ENCODE measurements at regions not wholly inside any gene's neighbourhood (a gene's known extent, or its start where the extent isn't known, plus 50 kb on each side); places are given as distances from the start of the nearest gene placed in this dataset.
A peak's percentile ranks its signal among the peaks of the same experiment; 100 is the strongest.
"Not testable (repeated sequence)": the region's sequence is repeated elsewhere in the genome, so short reads cannot be mapped to it uniquely, and the experiment has no call there.

GRCh38 chr7:121561717-121562116, 165.6 kb upstream of the FAM3C start:
- no peak for DNase-seq

GRCh38 chr7:121560267-121560990, 164.3 kb upstream of the FAM3C start:
- no peak for DNase-seq

DNA sequence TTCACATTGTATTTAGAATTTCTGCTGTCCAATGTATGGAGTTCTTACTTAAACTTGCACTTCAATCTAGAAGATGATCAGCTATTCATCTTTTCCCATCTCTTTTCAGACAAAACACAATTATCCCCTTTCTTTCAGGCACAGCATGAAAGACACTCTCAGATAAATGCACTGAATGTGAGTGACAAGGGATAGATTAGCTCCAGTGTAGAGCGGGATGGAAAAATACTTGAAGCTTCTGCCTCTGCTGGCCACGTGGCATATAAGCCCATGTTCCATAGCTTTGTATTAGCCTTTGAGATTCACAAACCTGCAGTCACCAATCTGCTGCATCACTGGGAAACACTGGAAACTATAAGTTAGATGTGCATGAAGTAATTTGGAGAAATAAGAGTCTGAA, 162.2 kb upstream of the FAM3C start:
- DNase-seq: no peak

DNA sequence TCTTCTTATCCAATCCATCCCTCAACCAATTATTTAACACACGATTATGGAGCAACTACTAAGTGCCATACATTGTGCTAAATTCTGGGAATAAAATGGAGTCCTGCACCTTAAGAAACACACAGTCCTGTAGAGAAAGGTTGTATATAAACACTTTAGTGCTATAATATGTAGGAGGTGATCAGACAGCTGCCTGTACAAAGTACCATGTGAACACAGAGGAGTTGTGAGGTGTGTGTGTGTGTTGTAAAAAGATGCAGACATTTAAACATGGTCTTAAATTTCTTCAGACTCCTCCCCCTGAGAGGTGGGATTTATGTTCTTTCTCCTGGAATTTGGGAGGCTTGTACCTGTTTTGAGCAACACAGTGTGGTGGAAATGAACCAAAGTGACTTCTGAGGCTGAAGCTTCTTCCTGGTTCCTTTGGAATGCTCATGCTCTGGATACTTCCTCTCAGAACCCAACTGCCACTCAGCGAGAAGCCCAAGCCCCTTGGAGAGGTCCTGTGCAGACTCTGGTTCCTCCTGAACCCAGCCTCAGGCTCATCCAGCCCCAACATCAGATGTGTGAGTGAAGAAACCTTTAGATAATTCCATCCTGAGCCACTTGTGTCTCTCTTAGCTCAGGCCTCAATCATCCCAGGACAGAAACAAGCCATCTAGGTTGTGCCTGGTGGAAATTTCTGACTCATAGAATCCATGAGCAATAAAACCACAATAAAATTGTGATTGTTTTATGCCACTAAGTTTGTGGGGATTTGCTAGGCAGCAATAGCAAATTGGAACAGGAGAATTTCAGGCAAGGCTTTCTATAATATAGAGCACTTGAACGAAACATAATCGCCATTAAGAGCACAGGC, 161.2 kb upstream of the FAM3C start:
- no peak for DNase-seq

- no peak for DNase-seq
These were observed 159.4 kb upstream of the FAM3C start for GRCh38 chr7:121555558-121555957.

GRCh38 chr7:121547544-121548092, 151.5 kb upstream of the FAM3C start:
- DNase-seq: peak; percentile 20

DNA sequence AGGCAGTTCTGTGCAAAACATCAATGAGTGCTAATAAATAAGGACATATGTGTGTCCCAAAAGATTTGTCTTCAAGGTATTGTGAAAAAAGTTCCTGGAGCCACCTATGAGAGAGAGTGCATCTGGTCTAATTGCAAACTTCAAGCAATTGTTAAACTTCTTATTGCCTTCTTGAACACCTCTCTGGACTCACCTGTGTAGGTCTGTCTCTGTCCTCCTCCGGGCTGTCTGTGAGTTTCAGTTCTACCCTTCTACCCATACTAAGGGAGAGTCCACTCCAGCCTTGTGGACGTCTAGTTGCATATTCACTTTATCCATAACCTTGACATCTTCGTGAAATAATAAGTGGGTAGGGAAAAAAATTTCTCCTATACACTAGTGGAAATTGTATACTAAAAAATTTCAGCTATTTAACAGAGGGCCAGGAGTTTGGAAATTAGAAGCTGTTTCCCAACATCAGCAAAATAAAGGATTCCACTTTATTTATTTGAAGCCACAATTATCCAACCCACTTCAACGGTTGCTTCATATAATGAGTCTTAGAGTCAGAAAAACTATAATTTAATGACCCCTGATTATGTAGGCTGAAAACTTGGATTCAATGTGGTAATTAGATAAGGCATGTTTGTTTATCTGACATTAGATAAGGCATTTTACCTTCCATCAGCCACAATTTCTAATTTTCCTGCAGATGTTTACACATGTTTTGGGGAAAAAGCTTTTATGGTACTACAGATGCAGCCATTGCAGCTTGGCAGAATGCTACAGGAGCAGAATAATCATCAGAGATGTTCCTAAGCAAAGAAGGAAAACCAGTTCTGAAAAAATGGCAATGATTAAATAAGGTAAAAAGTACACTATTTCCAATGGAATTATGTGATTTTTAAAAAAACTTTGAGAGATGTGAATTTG, 150.8 kb upstream of the FAM3C start:
- DNase-seq: peak; percentile 6

DNA sequence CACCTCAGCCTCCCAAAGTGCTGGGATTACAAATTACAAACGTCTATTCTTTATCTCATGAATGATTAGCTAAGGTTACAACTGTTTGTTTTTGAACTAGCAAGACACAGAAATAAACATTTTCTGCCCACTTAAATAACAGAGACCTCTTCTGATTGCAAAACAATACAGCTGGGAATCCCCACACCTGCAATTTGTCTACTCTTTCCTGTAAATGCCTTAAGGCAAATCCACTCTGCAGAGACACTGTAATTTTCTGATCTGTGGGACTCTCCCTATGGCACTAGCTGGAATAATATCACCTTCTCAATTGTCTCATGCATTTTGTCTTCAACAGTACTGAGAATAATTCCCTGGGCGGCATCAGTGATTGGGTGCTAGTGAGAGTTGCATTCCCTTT, 149.3 kb upstream of the FAM3C start:
- no peak for DNase-seq

- DNase-seq: peak; percentile 25
These were observed 148.6 kb upstream of the FAM3C start for GRCh38 chr7:121544726-121545125.

DNA sequence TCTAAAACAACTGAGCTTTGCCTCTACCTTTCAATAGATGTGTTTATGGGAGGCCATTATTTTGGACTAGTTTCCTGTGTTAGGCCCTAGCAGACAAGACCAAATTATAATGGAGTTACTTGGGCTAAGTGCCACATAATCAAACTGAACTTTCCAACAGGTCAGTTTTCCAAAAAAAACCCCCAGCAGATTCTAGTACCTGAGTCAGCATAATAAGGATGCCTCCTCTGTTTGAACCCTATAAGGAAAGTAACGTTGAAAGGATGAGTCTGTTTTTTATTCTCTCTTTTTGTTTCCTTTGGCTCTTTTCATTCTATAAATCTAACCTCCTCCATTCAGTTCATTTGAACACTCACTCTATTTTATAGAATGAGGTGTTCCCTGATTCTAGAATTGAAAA, 148.1 kb upstream of the FAM3C start:
- DNase-seq: no peak

- no peak for DNase-seq
These were observed 145.3 kb upstream of the FAM3C start for GRCh38 chr7:121541457-121541856.

- no peak for DNase-seq
These were observed 144.0 kb upstream of the FAM3C start for GRCh38 chr7:121540138-121540537.

DNA sequence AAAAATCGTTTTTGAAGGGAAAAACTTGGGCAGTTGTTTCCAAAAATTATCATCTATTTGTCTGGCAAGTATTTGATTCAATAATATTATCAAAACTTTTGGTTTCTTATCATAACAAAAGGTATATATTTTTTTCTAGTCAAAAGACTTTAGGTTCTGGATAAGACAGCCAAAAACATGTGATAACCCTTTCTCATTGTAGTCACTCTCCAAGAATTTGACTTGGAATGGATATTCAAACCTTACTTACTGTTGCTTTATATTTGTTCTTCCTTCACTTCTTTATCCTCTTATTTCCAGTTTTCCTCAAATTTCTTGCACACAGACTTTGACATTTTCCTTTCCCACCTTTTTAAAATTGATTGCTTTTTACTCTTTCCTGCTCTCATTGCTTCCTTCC, 140.9 kb upstream of the FAM3C start:
- DNase-seq: no peak

DNA sequence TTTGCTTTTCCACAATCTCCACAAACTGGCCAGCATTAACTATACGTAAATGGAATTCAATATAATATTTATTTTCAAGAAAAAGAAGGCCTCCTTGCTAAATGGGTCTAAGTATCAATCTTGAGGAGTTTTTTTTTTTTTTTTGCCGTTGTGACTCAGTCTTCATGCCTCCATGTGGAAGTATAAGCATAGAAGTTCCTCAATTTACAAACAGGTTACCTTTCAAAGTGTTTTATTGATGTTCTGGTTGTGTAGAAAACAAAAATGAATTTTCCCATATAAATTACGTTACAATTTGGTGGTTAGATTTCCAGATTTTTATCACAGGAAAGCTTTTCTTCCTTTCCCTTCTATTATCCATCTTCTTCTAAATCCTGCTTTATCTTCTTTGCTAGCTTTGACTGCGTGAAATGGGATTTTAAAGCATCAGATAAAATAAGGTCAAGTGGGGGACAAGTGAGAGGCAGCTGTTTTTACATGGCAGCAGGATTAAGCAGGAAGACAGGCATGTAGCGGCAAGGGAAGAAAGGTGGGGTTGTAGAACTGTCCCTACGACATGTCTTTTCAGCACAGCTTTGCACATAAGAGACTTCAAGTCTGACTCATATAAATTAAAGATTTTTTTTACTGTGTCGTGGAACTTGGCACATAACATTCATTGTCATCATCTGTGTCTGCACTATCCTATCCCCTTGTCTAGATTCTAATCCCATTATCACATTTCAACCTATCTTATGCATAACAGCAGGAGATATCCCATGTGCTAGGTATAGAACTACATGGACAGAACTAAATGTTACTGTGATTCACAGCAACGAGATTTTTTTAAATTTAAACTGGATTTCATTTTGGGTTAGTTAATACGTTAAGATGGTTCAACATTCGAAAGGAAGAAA, 135.3 kb upstream of the FAM3C start:
- no peak for DNase-seq

GRCh38 chr7:121530227-121531174, 134.4 kb upstream of the FAM3C start:
- no peak for DNase-seq

GRCh38 chr7:121529003-121529402, 132.9 kb upstream of the FAM3C start:
- DNase-seq: no peak

DNA sequence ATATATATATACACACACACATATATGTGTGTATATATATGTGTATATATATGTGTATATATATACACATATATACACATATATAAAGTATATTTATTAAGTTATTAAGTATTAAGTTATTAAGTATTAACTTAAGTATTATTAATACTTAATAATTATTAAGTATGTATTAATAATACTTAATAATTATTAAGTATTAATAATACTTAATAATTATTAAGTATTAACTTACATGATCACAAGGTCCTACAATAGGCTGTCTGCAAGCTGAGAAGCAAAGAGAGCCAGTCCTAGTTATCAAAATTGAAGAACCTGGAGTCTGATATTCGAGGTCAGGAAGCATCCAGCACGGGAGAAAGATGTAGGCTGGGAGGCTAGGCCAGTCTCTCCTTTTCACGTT, 130.1 kb upstream of the FAM3C start:
- DNase-seq: not testable (repeated sequence)

DNA sequence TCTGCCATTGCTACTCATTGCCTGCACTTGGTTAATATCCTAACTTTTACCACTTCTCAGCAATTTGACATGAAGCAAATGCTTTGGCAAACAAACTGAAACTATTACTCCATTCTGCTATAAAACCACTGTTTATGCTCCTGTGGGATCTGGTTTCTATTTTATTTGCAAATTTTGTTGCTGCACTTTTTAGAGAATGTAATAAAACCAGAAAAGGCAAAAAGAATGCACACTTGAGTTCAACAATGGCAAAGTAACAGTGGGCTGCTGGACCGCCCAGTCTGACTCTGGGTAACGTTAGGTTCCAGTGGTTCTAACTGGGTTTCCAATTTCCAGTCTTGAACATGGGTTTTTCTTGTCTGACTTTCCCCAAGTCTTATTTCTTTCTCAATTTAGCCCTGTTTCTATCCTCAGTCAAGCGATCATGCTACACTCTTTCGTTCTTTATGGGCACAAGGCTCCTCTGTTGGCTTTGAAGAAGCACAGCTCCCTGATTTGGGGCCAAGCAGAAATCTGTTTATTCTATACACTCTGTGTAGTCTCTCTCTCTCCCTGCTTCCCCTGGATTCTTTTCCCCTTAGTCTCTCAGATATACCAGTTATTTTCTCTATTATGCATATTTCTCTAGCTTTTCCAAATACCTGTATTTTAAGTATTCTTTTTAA, 129.2 kb upstream of the FAM3C start:
- no peak for DNase-seq

GRCh38 chr7:121521711-121522400, 125.7 kb upstream of the FAM3C start:
- DNase-seq: no peak
